ENCODE measurements at regions not wholly inside any gene's neighbourhood (a gene's known extent, or its start where the extent isn't known, plus 50 kb on each side); places are given as distances from the start of the nearest gene placed in this dataset.

GRCh38 chr2:240246173-240246820 lies 105.8 kb upstream of the OTOS start:
- TF ChIP-seq CTCF (IDR thresholded peaks at IDR 0.05) (no peak), POLR2A (IDR thresholded peaks at IDR 0.05) (no peak), POLR2AphosphoS5 (IDR thresholded peaks at IDR 0.05) (no peak)

All from suprapubic skin (tissue), 4 donors.